ENCODE measurements at regions not wholly inside any gene's neighbourhood (a gene's known extent, or its start where the extent isn't known, plus 50 kb on each side); places are given as distances from the start of the nearest gene placed in this dataset.

GRCh38 chr20:50276119-50277063, 85.8 kb downstream of the CEBPB start:
- H3K36me3 Mint-ChIP-seq, result no peaks in the 10 kb centered on the region
- no peak overlapping the region for H3K27ac Mint-ChIP-seq
- ChIA-PET CTCF (interaction anchor here (1.0 to 1.8 kb wide), 2 partner anchors 9 to 17 kb away, joined by 3 to 5 read pairs; no protein-coding TSS in a partner anchor), POLR2A (interaction anchor here (0.6 kb wide), 2 partner anchors 32 to 52 kb away, joined by 6 to 16 read pairs; no protein-coding TSS in a partner anchor)
- ATAC-seq (no peak), DNase-seq (ENCODE audit: low spot score) (no peak)
- H3K27me3 Mint-ChIP-seq (ENCODE audit: low read depth), result no peaks in the 10 kb centered on the region
- no peak overlapping the region for H3K4me3 Mint-ChIP-seq
- TF ChIP-seq TEAD1 (CRISPR knock-in tag; IDR thresholded peaks at IDR 0.05) (no peak), NR2C2 (CRISPR knock-in tag; IDR thresholded peaks at IDR 0.05) (no peak), ZBTB43 (CRISPR knock-in tag; IDR thresholded peaks at IDR 0.05) (no peak)
- H3K4me1 Mint-ChIP-seq, result no peaks in the 10 kb centered on the region
- no peaks in the 10 kb centered on the region for H3K9me3 Mint-ChIP-seq

DNA sequence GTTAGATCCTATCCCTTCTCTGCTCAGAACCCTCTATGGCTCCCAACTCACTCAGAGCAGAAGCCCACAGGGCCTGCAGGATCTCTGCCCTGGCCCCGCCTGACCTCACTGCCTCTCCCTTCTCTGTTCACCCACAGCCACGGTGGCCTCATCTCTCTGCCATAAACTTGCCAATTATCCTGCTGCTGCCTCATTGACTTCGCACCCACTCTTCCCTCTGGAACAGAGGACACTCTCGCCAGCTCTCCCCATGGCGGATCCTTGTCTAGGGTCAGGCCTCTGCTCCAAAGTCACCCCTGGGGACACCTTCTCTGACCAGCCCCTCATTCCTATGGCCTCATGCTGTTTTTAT, 86.4 kb downstream of the CEBPB start:
- Mint-ChIP-seq H3K9me3 (no peaks in the 10 kb centered on the region), H3K4me3 (no peak overlapping the region), H3K27me3 (ENCODE audit: low read depth) (no peaks in the 10 kb centered on the region), H3K4me1 (no peaks in the 10 kb centered on the region), H3K36me3 (no peaks in the 10 kb centered on the region), H3K27ac (no peak overlapping the region)
- TF ChIP-seq ZNF232 (CRISPR knock-in tag; IDR thresholded peaks at IDR 0.05), result no peak
- TF ChIP-seq, protein P1, sequence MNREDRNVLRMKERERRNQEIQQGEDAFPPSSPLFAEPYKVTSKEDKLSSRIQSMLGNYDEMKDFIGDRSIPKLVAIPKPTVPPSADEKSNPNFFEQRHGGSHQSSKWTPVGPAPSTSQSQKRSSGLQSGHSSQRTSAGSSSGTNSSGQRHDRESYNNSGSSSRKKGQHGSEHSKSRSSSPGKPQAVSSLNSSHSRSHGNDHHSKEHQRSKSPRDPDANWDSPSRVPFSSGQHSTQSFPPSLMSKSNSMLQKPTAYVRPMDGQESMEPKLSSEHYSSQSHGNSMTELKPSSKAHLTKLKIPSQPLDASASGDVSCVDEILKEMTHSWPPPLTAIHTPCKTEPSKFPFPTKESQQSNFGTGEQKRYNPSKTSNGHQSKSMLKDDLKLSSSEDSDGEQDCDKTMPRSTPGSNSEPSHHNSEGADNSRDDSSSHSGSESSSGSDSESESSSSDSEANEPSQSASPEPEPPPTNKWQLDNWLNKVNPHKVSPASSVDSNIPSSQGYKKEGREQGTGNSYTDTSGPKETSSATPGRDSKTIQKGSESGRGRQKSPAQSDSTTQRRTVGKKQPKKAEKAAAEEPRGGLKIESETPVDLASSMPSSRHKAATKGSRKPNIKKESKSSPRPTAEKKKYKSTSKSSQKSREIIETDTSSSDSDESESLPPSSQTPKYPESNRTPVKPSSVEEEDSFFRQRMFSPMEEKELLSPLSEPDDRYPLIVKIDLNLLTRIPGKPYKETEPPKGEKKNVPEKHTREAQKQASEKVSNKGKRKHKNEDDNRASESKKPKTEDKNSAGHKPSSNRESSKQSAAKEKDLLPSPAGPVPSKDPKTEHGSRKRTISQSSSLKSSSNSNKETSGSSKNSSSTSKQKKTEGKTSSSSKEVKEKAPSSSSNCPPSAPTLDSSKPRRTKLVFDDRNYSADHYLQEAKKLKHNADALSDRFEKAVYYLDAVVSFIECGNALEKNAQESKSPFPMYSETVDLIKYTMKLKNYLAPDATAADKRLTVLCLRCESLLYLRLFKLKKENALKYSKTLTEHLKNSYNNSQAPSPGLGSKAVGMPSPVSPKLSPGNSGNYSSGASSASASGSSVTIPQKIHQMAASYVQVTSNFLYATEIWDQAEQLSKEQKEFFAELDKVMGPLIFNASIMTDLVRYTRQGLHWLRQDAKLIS (CRISPR knock-in tag; IDR thresholded peaks at IDR 0.05; ENCODE audit: borderline replicate concordance), result no peak
- TF ChIP-seq JUN (CRISPR knock-in tag; IDR thresholded peaks at IDR 0.05), result no peak
- no peak for TF ChIP-seq TEAD1 (CRISPR knock-in tag; IDR thresholded peaks at IDR 0.05)
- POLR2A ChIA-PET, result no interaction called here
- ATAC-seq, result no peak
- no peak for DNase-seq (ENCODE audit: low spot score)
- CTCF ChIA-PET, result interaction anchor here (1.0 kb wide), 1 partner anchor 10 kb away, joined by 3 read pairs; no protein-coding TSS in a partner anchor

DNA sequence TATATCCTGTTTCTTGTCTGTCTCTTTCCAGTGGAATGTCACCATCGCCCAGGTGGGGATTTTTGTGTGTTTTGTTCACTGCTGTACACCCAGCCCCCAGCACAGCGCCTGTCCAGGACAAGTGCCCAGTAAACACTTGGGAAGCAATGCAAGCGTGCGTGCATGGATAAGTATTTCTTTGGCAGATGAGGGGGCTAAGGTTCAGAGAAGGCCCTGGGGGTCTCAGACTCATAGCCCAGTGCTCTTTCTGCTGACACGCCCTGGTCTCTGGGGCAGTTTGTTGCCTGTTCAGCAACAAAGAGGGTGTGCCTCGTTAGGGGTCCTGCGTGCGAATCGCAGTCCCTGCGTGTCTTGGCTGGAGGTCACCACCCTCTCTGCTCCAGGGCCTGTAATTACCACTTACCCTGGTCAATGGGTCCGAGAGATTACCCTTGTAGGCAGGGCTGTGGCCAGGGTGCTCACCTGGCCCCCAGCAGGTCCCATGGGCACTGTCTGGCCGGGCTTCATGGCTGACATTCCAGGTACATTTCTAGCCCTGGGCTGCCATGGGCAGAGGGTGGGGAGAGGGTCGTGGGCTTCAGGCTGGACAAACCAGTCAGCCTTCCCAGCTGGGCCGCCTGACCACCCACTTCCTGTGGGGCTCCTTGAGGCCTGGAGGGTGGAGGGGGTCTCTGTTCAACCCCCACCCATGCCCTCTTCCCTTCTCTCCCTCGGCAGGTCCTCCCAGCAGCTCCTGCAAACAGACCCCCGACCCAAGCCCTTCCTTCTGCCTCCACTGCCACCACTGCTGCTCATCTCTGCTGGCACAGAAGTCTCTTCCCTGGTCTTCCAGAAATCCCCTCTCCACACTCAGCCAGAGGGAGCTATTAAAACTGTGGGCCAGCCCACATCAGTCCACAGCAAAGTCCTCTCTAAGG, 87.1 kb downstream of the CEBPB start:
- no peak overlapping the region for H3K4me3 Mint-ChIP-seq
- CTCF ChIA-PET, result no interaction called here
- DNase-seq (ENCODE audit: low spot score) (no peak), ATAC-seq (no peak)
- H3K27ac Mint-ChIP-seq, result no peak overlapping the region
- POLR2A ChIA-PET, result no interaction called here
- H3K27me3 Mint-ChIP-seq (ENCODE audit: low read depth), result no peaks in the 10 kb centered on the region
- H3K9me3 Mint-ChIP-seq, result no peaks in the 10 kb centered on the region
- H3K4me1 Mint-ChIP-seq, result no peaks in the 10 kb centered on the region
- H3K36me3 Mint-ChIP-seq, result no peaks in the 10 kb centered on the region
- TF ChIP-seq, protein P2, sequence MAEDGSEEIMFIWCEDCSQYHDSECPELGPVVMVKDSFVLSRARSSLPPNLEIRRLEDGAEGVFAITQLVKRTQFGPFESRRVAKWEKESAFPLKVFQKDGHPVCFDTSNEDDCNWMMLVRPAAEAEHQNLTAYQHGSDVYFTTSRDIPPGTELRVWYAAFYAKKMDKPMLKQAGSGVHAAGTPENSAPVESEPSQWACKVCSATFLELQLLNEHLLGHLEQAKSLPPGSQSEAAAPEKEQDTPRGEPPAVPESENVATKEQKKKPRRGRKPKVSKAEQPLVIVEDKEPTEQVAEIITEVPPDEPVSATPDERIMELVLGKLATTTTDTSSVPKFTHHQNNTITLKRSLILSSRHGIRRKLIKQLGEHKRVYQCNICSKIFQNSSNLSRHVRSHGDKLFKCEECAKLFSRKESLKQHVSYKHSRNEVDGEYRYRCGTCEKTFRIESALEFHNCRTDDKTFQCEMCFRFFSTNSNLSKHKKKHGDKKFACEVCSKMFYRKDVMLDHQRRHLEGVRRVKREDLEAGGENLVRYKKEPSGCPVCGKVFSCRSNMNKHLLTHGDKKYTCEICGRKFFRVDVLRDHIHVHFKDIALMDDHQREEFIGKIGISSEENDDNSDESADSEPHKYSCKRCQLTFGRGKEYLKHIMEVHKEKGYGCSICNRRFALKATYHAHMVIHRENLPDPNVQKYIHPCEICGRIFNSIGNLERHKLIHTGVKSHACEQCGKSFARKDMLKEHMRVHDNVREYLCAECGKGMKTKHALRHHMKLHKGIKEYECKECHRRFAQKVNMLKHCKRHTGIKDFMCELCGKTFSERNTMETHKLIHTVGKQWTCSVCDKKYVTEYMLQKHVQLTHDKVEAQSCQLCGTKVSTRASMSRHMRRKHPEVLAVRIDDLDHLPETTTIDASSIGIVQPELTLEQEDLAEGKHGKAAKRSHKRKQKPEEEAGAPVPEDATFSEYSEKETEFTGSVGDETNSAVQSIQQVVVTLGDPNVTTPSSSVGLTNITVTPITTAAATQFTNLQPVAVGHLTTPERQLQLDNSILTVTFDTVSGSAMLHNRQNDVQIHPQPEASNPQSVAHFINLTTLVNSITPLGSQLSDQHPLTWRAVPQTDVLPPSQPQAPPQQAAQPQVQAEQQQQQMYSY (CRISPR knock-in tag; IDR thresholded peaks at IDR 0.05), result no peak
- TF ChIP-seq SMAD3 (CRISPR knock-in tag; IDR thresholded peaks at IDR 0.05; ENCODE audit: borderline replicate concordance) (no peak), JAZF1 (CRISPR knock-in tag; IDR thresholded peaks at IDR 0.05) (no peak), NFYB (CRISPR knock-in tag; conservative IDR thresholded peaks at IDR 0.05; ENCODE audit: low read depth) (no peak), ZNF396 (CRISPR knock-in tag; IDR thresholded peaks at IDR 0.05; ENCODE audit: borderline replicate concordance) (no peak), GTF2I (CRISPR knock-in tag; conservative IDR thresholded peaks at IDR 0.05) (no peak)
- TF ChIP-seq, protein P3, sequence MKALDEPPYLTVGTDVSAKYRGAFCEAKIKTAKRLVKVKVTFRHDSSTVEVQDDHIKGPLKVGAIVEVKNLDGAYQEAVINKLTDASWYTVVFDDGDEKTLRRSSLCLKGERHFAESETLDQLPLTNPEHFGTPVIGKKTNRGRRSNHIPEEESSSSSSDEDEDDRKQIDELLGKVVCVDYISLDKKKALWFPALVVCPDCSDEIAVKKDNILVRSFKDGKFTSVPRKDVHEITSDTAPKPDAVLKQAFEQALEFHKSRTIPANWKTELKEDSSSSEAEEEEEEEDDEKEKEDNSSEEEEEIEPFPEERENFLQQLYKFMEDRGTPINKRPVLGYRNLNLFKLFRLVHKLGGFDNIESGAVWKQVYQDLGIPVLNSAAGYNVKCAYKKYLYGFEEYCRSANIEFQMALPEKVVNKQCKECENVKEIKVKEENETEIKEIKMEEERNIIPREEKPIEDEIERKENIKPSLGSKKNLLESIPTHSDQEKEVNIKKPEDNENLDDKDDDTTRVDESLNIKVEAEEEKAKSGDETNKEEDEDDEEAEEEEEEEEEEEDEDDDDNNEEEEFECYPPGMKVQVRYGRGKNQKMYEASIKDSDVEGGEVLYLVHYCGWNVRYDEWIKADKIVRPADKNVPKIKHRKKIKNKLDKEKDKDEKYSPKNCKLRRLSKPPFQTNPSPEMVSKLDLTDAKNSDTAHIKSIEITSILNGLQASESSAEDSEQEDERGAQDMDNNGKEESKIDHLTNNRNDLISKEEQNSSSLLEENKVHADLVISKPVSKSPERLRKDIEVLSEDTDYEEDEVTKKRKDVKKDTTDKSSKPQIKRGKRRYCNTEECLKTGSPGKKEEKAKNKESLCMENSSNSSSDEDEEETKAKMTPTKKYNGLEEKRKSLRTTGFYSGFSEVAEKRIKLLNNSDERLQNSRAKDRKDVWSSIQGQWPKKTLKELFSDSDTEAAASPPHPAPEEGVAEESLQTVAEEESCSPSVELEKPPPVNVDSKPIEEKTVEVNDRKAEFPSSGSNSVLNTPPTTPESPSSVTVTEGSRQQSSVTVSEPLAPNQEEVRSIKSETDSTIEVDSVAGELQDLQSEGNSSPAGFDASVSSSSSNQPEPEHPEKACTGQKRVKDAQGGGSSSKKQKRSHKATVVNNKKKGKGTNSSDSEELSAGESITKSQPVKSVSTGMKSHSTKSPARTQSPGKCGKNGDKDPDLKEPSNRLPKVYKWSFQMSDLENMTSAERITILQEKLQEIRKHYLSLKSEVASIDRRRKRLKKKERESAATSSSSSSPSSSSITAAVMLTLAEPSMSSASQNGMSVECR (CRISPR knock-in tag; IDR thresholded peaks at IDR 0.05; ENCODE audit: borderline replicate concordance), result no peak

Data from WTC11 (cell line).